Common myeloid progenitor, CD34-positive (primary cell): ENCODE measurements at regions not wholly inside any gene's neighbourhood (a gene's known extent, or its start where the extent isn't known, plus 50 kb on each side); places are given as distances from the start of the nearest gene placed in this dataset.
"Not testable (repeated sequence)": the region's sequence is repeated elsewhere in the genome, so short reads cannot be mapped to it uniquely, and the experiment has no call there.

Experiments
- CTCF ChIA-PET: fragments of 350-600 bp; sonication (Branson Sonifier 250); formaldehyde crosslinking; loops from one replicate; lab custom pipeline; 2021; ENCODE audit warnings: antibody characterized with exemption; lab: Charles Lee
- POLR2A ChIA-PET: fragments of 350-600 bp; sonication (Branson Sonifier 250); formaldehyde crosslinking; loops from one replicate; lab custom pipeline; 2021; ENCODE audit warnings: antibody characterized with exemption; lab: Charles Lee
- DNase-seq, 3 donors: peaks; one replicate each; pipeline versions ENCODE4 v3.0.0 to v3.0.0-alpha.2; 2013
- H3K27ac ChIP-seq, 2 experiments: 1 replicate in 1 of 2; 2 replicates in 1 of 2; pipeline ENCODE4 v1.7.0; 2013; ENCODE audit warnings: inconsistent platforms in 2 of 2, low read length in 2 of 2, mild to moderate bottlenecking in 2 of 2, low read depth in 1 of 2, moderate library complexity in 1 of 2; ENCODE audit not compliant: severe bottlenecking in 2 of 2, insufficient read depth in 1 of 2, poor library complexity in 1 of 2
- H3K27me3 ChIP-seq, 5 experiments: replicated peaks in 2 of 5; 1 replicate in 3 of 5; 2 replicates in 2 of 5; pipeline versions ENCODE4 v1.6.1 to v1.7.0; 2013; ENCODE audit warnings: low read length in 4 of 5, mild to moderate bottlenecking in 2 of 5, moderate library complexity in 2 of 5, inconsistent platforms in 1 of 5; ENCODE audit not compliant: insufficient read depth in 5 of 5, control insufficient read depth in 4 of 5
- H3K36me3 ChIP-seq, 4 experiments: 1 replicate in 2 of 4; 2 replicates in 2 of 4; pipeline versions ENCODE4 v1.6.1 to v1.7.0; 2013; ENCODE audit warnings: low read length in 3 of 4, control low read depth in 1 of 4, mild to moderate bottlenecking in 1 of 4; ENCODE audit not compliant: control insufficient read depth in 4 of 4, insufficient read depth in 4 of 4
- H3K4me1 ChIP-seq, 4 experiments: 1 replicate in 3 of 4; 2 replicates in 1 of 4; pipeline versions ENCODE4 v1.6.1 to v1.7.1; 2013; ENCODE audit warnings: low read length in 3 of 4, mild to moderate bottlenecking in 3 of 4, control low read depth in 1 of 4, inconsistent platforms in 1 of 4, moderate library complexity in 1 of 4; ENCODE audit not compliant: control insufficient read depth in 4 of 4, insufficient read depth in 4 of 4; ENCODE audit errors: control extremely low read depth in 1 of 4
- H3K4me3 ChIP-seq, 7 experiments: 1 replicate in 4 of 7; 2 replicates in 3 of 7; pipeline versions ENCODE4 v1.5.1 to v1.7.0; 2013; ENCODE audit warnings: mild to moderate bottlenecking in 7 of 7, low read length in 6 of 7, moderate library complexity in 6 of 7, inconsistent platforms in 2 of 7, low read depth in 2 of 7, control low read depth in 1 of 7; ENCODE audit not compliant: insufficient read depth in 4 of 7, control insufficient read depth in 1 of 7; ENCODE audit errors: extremely low read depth in 1 of 7
- H3K9me3 ChIP-seq, 5 experiments: 1 replicate in 4 of 5; 2 replicates in 1 of 5; pipeline versions ENCODE4 v1.6.1 to v1.7.1; 2013; ENCODE audit warnings: low read length in 4 of 5, mild to moderate bottlenecking in 2 of 5, inconsistent platforms in 1 of 5, low read depth in 1 of 5, moderate library complexity in 1 of 5; ENCODE audit not compliant: control insufficient read depth in 4 of 5, insufficient read depth in 2 of 5; ENCODE audit errors: control extremely low read depth in 1 of 5
- WGBS: methylation state at CpG from one replicate; pipeline ENCODE4 v1.1.5; 2013; ENCODE audit not compliant: insufficient coverage; 5-methylcytosine and 5-hydroxymethylcytosine counted together

GRCh38 chr4:131729716-131730398 is 1419.2 kb upstream of the PCDH10 start:
- CTCF ChIA-PET, H3K9me3 ChIP-seq, H3K27me3 ChIP-seq, H3K4me3 ChIP-seq, H3K36me3 ChIP-seq, POLR2A ChIA-PET, H3K4me1 ChIP-seq, DNase-seq, H3K27ac ChIP-seq: not testable (repeated sequence)
- 94% methylated on average over 30 of the region's 59 CpGs for WGBS

- H3K4me3 ChIP-seq, DNase-seq, H3K27ac ChIP-seq, CTCF ChIA-PET, POLR2A ChIA-PET, H3K27me3 ChIP-seq, H3K36me3 ChIP-seq, H3K4me1 ChIP-seq, H3K9me3 ChIP-seq: not testable (repeated sequence)
- 100% methylated on average over 10 of the region's 28 CpGs for WGBS
These were observed 1418.5 kb upstream of the PCDH10 start for GRCh38 chr4:131730574-131730973.

- CTCF ChIA-PET, H3K4me3 ChIP-seq, H3K4me1 ChIP-seq, POLR2A ChIA-PET, H3K27me3 ChIP-seq, DNase-seq, H3K27ac ChIP-seq, H3K9me3 ChIP-seq, H3K36me3 ChIP-seq: not testable (repeated sequence)
- no CpG with 5 or more reads among the region's 47 CpGs for whole genome bisulfite sequencing
These were observed 1417.0 kb upstream of the PCDH10 start for GRCh38 chr4:131732034-131732630.

- no CpG with 5 or more reads among the region's 31 CpGs for WGBS
- DNase-seq, H3K4me1 ChIP-seq, H3K36me3 ChIP-seq, POLR2A ChIA-PET, CTCF ChIA-PET, H3K27me3 ChIP-seq, H3K27ac ChIP-seq, H3K4me3 ChIP-seq, H3K9me3 ChIP-seq: not testable (repeated sequence)
These were observed 1414.8 kb upstream of the PCDH10 start for GRCh38 chr4:131734321-131734720.

GRCh38 chr4:131734851-131735385 is 1414.2 kb upstream of the PCDH10 start:
- H3K4me1 ChIP-seq, DNase-seq, H3K36me3 ChIP-seq, H3K9me3 ChIP-seq, CTCF ChIA-PET, H3K27ac ChIP-seq, H3K4me3 ChIP-seq, H3K27me3 ChIP-seq, POLR2A ChIA-PET: not testable (repeated sequence)
- WGBS = 97% methylated on average over 10 of the region's 51 CpGs

- H3K4me3 ChIP-seq, CTCF ChIA-PET, H3K27me3 ChIP-seq, H3K27ac ChIP-seq, H3K9me3 ChIP-seq, POLR2A ChIA-PET, H3K4me1 ChIP-seq, DNase-seq, H3K36me3 ChIP-seq: not testable (repeated sequence)
- 100% methylated on average over 1 of the region's 26 CpGs for WGBS
These were observed 1410.1 kb upstream of the PCDH10 start for GRCh38 chr4:131738991-131739390.

GRCh38 chr4:131741836-131742235 is 1407.3 kb upstream of the PCDH10 start:
- WGBS = no CpG with 5 or more reads among the region's 27 CpGs

More at GRCh38 chr4:131741836-131742235, 1407.3 kb upstream of the PCDH10 start:
- H3K4me1 ChIP-seq, H3K27ac ChIP-seq, H3K36me3 ChIP-seq, H3K9me3 ChIP-seq, DNase-seq, CTCF ChIA-PET, H3K27me3 ChIP-seq, POLR2A ChIA-PET, H3K4me3 ChIP-seq: not testable (repeated sequence)
